ENCODE measurements at regions not wholly inside any gene's neighbourhood (a gene's known extent, or its start where the extent isn't known, plus 50 kb on each side); places are given as distances from the start of the nearest gene placed in this dataset.

DNA sequence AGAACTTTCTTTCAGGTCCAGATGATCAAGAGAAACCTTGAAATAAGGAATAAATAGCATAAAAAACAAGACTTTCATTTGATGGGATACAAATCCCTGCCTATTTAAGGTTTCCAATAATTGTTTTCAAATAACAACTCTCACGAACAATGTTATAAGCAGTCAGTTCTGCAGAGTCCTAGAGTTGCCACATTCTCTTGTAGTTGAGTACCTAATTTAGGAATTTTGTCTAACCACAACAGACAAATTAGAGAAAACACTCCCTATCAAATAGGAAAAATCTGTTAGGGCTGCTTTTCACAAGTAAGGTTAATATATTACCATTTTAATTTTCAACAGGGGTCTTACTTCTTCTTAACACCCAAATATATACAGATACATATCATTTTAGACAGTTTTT is 130.1 kb upstream of the CDH20 start:
- TF ChIP-seq, protein P1, sequence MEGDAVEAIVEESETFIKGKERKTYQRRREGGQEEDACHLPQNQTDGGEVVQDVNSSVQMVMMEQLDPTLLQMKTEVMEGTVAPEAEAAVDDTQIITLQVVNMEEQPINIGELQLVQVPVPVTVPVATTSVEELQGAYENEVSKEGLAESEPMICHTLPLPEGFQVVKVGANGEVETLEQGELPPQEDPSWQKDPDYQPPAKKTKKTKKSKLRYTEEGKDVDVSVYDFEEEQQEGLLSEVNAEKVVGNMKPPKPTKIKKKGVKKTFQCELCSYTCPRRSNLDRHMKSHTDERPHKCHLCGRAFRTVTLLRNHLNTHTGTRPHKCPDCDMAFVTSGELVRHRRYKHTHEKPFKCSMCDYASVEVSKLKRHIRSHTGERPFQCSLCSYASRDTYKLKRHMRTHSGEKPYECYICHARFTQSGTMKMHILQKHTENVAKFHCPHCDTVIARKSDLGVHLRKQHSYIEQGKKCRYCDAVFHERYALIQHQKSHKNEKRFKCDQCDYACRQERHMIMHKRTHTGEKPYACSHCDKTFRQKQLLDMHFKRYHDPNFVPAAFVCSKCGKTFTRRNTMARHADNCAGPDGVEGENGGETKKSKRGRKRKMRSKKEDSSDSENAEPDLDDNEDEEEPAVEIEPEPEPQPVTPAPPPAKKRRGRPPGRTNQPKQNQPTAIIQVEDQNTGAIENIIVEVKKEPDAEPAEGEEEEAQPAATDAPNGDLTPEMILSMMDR (IDR thresholded peaks at IDR 0.05; ENCODE audit: low read depth, low read length, missing input control) = no peak
- TF ChIP-seq RXRA (IDR thresholded peaks at IDR 0.05) (no peak), SP1 (IDR thresholded peaks at IDR 0.05) (no peak), RAD21 (IDR thresholded peaks at IDR 0.05) (no peak), FOXA1 (IDR thresholded peaks at IDR 0.05) (no peak), YY1 (IDR thresholded peaks at IDR 0.05) (no peak), GABPA (IDR thresholded peaks at IDR 0.05 in 1 of 2, conservative IDR thresholded peaks at IDR 0.05 in 1 of 2) (no peak), EGR1 (IDR thresholded peaks at IDR 0.05; ENCODE audit: low read depth in 2 of 2) (no peak), HNF4A (conservative IDR thresholded peaks at IDR 0.05) (no peak), NR2F2 (IDR thresholded peaks at IDR 0.05) (no peak)
- TF ChIP-seq, protein P2, sequence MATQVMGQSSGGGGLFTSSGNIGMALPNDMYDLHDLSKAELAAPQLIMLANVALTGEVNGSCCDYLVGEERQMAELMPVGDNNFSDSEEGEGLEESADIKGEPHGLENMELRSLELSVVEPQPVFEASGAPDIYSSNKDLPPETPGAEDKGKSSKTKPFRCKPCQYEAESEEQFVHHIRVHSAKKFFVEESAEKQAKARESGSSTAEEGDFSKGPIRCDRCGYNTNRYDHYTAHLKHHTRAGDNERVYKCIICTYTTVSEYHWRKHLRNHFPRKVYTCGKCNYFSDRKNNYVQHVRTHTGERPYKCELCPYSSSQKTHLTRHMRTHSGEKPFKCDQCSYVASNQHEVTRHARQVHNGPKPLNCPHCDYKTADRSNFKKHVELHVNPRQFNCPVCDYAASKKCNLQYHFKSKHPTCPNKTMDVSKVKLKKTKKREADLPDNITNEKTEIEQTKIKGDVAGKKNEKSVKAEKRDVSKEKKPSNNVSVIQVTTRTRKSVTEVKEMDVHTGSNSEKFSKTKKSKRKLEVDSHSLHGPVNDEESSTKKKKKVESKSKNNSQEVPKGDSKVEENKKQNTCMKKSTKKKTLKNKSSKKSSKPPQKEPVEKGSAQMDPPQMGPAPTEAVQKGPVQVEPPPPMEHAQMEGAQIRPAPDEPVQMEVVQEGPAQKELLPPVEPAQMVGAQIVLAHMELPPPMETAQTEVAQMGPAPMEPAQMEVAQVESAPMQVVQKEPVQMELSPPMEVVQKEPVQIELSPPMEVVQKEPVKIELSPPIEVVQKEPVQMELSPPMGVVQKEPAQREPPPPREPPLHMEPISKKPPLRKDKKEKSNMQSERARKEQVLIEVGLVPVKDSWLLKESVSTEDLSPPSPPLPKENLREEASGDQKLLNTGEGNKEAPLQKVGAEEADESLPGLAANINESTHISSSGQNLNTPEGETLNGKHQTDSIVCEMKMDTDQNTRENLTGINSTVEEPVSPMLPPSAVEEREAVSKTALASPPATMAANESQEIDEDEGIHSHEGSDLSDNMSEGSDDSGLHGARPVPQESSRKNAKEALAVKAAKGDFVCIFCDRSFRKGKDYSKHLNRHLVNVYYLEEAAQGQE (IDR thresholded peaks at IDR 0.05) = no peak
- TF ChIP-seq, protein P3, sequence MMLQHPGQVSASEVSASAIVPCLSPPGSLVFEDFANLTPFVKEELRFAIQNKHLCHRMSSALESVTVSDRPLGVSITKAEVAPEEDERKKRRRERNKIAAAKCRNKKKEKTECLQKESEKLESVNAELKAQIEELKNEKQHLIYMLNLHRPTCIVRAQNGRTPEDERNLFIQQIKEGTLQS (IDR thresholded peaks at IDR 0.05) = no peak
- TF ChIP-seq, protein P4, sequence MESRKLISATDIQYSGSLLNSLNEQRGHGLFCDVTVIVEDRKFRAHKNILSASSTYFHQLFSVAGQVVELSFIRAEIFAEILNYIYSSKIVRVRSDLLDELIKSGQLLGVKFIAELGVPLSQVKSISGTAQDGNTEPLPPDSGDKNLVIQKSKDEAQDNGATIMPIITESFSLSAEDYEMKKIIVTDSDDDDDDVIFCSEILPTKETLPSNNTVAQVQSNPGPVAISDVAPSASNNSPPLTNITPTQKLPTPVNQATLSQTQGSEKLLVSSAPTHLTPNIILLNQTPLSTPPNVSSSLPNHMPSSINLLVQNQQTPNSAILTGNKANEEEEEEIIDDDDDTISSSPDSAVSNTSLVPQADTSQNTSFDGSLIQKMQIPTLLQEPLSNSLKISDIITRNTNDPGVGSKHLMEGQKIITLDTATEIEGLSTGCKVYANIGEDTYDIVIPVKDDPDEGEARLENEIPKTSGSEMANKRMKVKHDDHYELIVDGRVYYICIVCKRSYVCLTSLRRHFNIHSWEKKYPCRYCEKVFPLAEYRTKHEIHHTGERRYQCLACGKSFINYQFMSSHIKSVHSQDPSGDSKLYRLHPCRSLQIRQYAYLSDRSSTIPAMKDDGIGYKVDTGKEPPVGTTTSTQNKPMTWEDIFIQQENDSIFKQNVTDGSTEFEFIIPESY (IDR thresholded peaks at IDR 0.05) = no peak
- TF ChIP-seq, protein P5, sequence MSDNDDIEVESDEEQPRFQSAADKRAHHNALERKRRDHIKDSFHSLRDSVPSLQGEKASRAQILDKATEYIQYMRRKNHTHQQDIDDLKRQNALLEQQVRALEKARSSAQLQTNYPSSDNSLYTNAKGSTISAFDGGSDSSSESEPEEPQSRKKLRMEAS (IDR thresholded peaks at IDR 0.05) = no peak
